LHCN-M2 (cell line): ENCODE measurements at regions not wholly inside any gene's neighbourhood (a gene's known extent, or its start where the extent isn't known, plus 50 kb on each side); places are given as distances from the start of the nearest gene placed in this dataset.

Experiments used
- DNase-seq: peaks from one replicate; pipeline ENCODE4 v3.0.0-alpha.2; 2012; ENCODE audit warnings: low read depth

DNA sequence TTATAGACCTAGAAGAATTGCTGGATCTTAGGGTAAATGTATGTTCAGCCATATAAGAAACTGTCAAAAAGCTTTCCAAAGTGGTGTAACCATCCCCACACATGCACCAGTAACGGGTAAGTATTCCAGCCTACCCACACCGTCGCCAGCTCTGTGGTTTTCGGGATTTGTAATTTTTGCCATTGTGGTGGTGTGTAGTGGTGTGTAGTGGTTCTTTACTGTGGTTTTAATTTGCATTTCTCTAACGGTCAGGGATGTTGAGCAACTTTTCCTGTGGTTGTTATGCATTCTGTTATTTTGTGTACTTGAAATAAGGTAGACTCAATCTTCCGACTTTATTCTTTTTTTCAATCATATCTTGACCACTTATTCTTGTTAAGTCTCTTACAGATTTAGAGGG, 342.4 kb upstream of the AJAP1 start:
- no peak for DNase-seq

DNA sequence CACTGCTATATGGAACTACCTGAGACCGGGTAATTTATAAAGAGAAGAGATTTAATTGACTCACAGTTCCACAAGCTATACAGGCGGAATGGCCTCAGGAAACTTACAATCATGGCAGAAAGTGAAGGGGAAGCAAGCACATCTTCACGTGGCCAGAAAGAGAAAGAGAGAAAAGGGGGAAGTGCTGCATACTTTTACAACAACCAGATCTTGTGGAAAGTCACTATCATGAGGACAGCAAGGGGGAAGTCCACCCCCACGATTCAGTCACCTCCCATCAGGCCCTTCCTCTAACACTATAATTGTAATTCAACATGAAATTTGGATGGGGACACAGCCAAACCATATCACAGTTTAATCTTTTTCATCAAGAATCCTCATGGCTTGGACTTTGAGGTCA, 339.2 kb upstream of the AJAP1 start:
- DNase-seq, result no peak

DNA sequence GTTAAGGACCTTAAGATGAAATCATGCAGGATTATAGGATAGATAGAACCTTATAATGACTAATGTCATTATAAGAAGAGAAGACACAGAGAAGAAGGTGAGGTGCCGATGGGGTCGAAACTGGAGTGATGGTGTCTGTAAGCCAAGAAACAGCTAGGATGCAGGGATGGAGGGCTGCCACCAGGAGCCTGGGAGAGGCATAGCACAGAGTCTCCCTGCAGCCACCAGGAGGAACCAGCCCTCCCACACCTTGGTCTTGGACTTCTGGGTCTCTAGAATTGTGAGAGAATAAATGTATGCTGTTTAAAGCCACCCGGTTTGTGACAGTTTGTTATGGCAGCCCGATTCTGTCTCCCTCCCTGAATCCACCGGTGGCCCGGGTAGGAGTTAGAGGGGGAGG, 337.2 kb upstream of the AJAP1 start:
- no peak for DNase-seq

DNA sequence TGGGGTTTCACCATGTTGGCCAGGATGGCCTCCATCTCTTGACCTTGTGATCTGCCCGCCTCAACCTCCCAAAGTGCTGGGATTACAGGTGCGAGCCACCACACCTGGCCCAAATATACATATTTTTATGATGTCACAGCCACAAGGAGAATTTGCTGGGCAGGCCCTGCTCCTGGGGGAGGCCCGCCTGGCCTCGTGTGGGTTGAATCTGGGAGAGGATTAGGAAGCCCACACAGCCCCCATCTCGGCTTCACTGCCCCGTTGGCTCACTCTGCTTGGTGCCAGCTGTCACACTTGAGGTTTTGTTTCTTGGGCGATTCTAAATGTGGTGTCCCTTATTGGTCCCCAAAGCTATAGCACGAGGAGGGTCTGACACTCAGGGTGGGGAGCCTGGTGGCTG, 335.7 kb upstream of the AJAP1 start:
- no peak for DNase-seq

DNA sequence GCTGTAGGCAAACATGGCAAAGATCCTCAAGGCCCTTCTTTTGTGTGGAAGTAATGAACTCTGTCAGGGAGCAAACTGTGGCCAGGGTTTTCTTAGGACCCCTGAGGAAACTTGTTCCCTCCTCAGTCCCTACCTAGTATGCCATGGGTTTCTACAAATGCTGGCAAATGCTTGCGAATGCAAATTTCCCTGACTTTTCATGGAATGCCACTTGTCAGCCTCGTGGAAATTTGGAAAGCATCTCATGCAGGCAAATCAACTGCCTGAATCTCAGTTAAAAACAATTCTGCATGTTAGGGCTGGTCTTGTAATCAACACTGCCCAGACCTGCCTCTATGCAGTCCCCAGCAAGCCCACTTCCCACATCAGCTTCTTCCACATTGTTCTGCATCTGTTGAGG, 334.9 kb upstream of the AJAP1 start:
- DNase-seq, result no peak

DNA sequence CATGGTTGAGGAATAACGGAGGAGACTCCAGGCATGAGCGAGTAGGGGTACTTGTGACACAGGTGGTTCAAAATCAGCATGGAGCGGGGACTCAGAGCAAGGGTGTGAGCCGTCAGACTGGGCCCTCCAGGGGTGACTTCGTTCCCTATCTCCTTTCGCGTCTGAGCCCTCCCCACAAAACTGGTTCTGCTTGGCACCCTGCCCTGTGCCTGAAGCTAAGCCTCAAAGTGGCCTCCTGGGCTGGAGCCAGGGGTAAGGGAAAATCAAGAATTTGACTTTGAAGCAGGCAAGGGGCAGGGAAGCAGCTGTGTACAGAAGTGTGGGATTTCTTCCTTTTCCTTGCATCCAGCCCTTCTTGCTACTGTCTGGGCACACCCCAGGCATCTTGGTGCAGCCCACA, 331.5 kb upstream of the AJAP1 start:
- no peak for DNase-seq

DNA sequence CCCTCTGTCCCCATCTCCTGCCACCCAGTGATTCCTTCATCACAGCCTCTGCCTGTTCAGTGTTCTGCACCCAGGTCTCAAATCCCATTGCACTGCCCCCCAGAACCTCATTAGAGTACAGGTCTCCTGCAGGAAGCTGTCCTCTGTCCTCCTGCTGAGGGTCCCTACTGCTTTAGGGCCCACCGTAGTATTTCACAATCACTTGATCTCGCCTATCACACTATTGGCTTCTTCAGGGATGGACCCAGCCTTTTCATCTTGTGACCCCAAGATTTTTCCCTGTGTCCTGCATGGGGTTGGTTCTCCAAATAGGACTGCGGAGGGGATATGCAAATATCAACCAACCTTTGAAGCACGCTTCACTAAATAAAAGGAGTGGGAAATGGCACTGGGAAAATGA, 331.1 kb upstream of the AJAP1 start:
- no peak for DNase-seq

DNA sequence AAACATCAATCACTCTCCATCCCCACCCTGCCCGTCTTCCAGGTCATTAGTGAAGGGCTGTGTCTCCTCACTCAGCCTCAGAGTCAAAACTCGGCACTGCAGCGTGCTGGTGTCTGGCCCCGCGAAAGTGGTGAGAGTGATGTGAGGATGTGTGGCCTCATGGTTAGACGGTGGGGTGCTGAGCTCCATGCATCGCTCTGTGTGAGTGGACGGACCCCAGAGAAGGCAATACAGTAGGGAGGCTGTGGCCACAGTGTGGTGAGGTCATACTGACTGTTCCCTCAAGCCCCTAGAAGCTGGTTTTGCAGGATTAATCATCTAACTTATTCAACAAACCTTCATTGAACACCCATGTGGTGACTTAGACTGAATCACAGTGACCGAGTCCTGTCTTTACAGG, 329.9 kb upstream of the AJAP1 start:
- DNase-seq, result no peak

DNA sequence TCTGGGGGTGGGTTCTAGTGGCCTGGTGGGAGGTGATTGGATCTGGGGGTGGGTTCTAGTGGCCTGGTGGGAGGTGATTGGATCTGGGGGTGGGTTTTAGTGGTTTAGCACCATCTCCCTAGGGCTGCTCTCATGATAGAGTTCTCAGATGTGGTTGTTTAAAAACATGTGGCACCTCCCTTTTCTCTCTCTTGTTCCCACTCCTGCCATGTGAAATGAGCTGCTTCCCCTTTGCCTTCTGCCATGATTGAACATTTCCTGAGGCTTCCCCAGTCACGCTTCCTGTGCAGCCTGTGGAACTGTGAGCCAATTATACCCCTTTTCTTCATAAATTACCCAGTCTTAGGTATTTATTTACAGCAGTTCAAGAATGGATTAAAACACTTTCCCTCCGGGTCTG, 327.3 kb upstream of the AJAP1 start:
- no peak for DNase-seq

DNA sequence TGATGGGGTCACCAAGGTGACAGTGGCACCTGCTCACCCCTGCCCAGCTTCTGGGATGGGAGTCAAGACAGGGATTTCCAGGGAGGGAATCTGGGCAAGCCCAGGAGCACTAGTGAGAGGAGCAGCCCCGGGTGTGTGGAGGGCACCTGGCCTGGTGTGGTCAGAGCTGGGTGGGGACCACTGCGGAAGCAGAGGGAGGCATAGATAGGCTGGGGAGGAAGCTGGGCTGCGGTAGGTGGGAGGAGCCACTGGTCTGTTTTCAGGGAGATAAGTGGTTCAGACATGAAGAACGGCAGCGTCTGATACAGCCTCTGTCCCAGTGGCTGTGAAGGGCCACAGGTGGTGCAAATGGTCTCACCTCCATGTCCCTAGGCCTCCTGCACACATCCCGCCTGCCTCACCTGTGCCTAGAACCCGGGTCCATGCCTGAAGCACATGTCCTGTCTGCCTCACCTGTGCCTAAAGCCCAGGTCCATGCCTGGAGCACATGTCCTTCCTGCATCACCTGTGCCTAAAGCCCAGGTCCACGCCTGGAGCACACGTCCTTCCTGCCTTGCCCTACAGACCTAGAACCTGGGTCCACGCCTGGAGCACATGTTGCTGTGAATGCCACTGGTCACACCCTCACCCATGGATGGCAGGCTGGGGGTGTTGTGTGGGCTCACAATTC, 325.9 kb upstream of the AJAP1 start:
- no peak for DNase-seq

DNA sequence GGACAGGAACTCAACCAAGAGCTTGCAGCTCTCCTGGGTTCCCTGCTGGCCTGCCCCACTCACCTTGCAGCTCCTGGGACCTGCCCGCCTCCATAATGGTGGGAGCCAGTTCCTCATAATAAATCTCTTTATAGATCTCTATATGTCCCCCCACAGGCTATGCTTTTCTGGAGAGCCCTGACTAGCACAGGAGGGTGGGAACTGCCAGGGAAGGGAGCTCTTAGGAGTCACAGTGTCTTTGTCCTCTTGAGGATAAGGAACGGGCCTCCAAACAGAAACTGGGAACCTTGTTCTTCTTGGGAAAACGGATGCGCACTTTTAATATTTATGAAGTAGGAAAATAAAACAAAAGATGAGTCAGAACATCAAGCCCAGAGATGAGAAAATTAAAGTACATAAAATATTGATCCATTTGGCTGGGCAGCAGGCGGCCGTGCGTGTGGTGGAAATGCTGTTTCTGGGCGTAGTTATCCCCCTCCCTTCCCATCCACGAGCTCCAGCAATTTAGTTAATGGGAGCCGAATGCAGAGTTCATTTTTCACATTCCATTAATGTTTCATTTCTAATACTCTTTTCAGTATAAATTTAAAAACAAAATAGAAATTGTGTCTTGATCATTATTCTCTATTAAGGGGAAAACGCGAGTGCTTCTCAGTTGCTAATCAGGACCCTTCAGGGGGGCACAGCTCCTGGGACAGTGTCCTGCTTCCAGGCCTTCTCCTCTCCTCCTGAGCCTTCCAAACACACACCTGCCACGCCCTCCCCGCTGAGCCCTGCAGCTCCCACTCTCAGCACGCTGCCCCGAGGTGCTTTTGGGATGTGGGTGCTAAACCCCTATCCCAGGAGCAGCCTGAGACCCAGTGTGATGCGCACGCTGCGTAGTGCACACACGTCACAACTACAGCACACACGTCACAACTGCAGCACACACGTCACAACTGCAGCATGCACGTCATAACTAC, 323.3 kb upstream of the AJAP1 start:
- no peak for DNase-seq

DNA sequence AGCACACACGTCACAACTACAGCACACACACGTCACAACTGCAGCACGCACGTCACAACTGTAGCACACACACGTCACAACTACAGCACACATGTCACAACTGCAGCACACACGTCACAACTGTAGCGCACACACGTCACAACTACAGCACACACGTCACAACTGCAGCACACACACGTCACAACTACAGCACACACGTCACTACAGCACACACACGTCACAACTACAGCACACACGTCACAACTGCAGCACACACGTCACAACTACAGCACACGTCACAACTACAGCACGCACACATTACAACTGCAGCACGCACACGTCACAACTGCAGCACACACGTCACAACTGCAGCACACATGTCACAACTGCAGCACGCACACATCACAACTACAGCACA, 322.6 kb upstream of the AJAP1 start:
- DNase-seq, result no peak

DNA sequence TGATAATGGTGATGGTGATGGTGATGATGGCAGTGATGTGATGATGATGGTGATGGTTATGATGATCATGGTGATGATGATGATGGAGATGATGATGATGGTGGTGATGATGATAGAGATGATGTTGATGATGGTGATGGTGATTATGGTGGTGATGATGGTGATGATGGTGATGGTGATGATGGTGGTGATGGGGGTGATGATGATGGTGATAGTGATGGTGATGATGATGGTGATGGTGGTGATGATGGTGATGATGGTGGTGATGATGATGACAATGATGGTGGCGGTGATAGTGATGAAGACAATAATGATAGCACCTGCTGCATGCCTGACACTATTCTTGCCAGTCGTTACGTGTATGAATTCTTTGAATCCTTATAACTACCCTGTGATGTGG, 317.9 kb upstream of the AJAP1 start:
- no peak for DNase-seq

DNA sequence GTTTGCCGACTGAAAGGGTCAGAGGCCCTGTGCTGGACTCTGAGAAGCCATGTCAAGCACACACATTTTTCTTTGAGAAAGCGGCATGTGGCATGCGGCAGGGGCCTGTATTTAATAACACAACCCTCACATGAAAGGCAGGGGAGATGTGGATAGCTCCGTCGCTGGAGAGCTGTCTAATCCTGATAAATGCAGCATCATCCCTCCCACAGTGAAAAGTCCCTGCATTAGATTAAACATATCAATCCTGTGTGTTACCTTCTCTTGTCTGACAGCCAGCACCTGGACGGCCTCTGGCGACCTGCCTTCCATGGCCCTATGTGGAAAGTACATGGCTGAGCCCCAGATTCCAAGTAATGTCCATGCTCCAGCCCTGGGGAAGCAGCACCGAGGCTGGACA, 313.0 kb upstream of the AJAP1 start:
- no peak for DNase-seq

DNA sequence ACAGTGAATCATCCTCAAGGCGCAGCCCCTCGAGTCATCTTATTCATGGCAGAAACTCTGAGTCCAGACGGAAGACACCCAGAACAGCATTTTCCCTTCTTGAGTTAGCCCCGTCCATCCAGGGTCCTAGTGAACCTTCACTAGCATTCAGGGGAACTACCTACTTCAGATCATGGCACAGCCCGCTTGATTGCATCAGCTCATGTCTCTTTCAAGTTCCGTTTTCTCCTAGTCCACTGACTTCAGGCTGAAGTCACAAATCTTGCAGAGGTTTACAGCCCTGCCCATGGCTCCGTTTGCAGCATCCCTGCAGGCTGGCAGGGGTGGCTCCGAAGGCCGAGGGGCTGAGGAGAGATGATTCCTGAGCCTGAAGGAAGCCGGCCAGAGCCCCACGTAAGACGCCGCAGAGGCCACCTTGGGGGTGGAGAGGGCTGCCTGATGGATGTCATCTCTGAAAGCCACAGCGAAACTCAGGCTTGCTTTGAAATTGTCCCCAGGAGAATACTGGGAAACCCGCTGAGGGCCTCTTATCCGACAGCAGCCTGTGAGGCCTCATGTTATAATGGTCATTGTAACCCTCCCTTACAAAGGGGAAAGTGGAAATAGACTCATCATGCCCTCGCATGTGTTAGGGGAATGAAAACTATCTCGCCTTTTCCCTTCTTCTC, 310.2 kb upstream of the AJAP1 start:
- no peak for DNase-seq

DNA sequence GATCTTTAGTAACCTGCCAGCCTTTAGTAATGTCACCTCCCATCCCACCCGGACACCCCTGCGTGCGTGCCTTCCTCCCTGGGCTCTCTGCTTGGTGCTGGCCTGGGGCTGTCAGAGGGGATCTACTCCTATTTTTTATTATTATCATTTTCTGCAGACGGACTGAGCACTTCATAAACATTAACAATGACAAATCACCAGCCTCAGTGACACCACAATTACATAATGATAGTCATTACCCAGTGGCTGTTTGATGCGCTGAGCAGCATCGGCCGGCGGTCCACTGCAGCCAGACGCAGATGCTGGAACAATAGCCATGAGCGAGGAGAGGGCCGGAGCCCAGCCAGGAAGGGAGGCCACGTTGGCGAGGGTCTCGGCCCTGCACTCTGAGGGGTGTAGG, 309.3 kb upstream of the AJAP1 start:
- DNase-seq, result no peak

DNA sequence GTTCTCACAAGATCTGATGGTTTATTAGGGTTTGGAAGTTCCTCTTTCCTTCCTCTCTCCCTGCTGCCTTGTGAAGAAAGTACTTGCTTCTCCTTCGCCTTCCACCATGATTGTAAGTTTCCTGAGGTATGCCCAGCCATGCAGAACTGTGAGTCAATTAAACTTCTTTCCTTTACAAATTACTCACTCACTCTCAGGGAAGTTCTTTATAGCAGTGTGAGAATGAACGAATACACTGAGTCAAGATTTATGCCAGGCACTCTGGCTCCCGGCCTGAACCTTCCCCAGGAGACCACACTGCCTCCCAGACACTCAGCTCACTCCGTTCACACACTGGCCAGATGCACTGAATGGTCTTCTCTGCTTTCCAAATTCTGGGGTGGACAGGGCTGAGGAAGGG, 308.3 kb upstream of the AJAP1 start:
- no peak for DNase-seq

DNA sequence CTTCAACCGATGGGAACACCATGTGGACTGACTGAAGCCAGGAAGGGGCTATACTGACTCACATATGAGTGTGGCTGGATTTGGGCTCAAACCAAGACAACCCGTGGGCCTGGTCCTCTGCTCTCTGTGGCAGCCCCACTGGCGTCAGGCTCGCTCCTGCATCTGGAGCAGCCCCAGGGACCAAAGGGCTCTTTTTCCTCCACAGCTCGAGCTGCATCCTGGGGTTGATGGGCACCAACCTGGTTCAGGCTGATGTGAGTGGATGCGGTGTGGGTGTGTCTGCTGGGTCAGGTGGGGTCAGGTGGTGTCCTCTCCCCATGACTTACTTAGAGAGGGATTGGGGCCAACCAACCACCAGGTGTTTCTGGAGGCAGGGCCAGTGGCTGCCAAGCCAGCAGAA, 303.0 kb upstream of the AJAP1 start:
- no peak for DNase-seq

DNA sequence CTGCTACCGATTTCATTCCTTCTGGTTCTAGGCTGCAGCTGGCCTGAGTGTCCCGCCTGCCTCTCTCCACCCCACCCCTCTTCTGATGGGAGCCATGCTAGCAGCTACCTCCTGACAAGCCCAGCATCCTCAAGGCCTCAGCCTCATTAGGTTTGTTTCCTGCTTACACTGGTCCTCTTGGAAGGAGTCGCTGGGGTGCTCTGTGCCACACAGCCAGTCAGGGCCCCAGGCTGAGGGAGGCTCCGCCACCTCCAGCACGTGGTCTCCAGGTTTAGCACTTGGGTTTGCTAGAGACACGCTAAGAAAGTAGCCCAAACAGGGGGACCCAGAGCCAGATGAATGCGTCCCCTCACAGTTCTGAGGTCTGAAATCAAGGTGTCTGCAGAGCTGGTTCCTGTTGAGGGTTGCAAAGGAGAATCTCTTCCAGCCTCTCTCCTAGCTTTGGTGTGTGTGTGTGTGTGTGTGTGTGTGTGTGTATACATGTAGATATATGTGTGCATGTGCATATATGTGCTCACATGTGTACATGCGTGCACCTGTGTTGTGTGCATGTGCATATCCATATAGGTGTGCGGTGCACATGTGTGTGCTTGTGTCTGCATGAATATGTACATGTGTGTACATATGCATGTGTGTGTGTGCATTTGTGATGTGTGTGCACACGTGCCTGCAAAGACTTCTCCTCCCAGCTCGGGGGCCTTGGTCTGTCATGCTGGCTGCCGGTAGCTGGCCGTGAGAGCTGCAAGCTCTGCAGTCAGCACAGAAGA, 301.1 kb upstream of the AJAP1 start:
- DNase-seq, result no peak

DNA sequence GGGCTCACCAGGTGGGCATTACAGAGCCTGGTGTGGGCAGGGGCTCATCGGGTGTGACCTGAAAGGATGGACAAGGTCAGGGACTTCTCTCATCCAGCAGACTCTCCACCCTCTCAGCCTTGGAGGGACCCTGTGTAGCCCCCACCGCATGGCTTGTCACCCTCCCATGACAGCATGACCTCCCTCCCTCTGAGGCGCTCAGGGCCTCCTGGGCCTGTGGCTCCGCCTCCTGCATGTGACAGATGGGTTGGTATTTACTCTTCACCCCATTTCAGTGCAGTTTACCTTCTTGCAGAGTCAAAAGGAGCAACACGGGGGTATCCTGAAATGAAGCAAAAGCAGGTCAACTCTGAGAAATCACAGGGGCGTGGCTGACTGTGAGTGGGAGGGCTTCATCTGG, 298.6 kb upstream of the AJAP1 start:
- no peak for DNase-seq

DNA sequence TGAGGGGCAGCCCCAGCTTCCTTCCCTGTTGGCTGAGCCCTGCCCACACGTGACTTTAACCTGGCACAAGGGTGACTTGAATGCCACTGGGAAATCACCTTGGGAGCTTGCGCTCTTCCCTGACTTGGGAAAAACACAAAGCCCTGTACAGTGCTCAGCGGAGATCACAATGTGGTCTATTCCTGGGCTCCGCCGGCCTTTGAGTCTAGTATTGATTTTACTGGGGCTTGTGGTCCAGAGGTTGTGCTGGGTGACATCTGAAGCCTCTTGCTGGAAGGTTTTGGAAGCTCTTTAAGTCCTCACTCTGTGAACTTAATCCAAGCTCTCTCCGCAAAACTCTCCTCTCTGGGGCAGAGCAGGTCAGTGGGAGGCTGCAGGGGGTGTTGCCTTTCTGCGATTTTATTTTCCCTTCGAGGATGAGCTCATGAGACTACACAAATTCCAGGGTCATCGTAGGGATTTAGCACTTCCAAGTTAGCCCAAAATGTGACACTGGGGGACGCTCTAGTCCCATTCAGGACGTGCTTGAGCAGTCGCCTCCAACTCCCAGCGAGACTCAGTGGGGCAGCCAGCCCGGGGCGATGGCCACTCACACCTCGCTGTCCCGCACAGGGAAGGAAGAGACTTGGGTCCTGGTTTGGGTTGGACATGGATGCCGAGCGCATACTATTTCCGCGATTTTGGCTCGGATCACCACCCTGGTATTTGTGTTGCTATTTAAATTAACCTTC, 291.9 kb upstream of the AJAP1 start:
- DNase-seq, result no peak
